GM12872 (cell line): ENCODE measurements at regions not wholly inside any gene's neighbourhood (a gene's known extent, or its start where the extent isn't known, plus 50 kb on each side); places are given as distances from the start of the nearest gene placed in this dataset.

Experiments
- TF ChIP-seq, protein P1 (sequence below): IDR thresholded peaks from 3 replicates; pipeline ENCODE4 v1.5.1; 2011; ENCODE audit warnings: low read depth, mild to moderate bottlenecking, low read length, moderate library complexity; ENCODE audit not compliant: insufficient read depth

DNA sequence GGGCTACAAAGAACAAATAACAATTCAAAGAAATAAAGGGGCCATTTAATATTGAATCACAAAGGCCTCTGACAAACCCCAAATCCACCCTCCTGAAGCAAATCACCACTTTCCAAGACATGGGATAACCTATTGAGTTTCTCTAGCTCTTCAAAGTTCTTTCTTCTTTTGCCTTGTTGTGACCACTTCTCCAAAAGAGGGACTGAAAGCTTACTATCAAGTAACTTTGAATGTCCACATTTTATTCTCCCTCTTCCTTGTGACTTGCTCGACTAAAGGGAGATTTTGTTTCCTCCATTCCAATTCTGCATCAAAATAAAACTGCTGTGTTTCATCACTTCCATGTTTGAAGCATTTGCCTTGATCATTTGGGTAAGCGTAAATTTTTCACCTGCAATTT lies 166.6 kb upstream of the SLC7A11 start:
- TF ChIP-seq, protein P1, sequence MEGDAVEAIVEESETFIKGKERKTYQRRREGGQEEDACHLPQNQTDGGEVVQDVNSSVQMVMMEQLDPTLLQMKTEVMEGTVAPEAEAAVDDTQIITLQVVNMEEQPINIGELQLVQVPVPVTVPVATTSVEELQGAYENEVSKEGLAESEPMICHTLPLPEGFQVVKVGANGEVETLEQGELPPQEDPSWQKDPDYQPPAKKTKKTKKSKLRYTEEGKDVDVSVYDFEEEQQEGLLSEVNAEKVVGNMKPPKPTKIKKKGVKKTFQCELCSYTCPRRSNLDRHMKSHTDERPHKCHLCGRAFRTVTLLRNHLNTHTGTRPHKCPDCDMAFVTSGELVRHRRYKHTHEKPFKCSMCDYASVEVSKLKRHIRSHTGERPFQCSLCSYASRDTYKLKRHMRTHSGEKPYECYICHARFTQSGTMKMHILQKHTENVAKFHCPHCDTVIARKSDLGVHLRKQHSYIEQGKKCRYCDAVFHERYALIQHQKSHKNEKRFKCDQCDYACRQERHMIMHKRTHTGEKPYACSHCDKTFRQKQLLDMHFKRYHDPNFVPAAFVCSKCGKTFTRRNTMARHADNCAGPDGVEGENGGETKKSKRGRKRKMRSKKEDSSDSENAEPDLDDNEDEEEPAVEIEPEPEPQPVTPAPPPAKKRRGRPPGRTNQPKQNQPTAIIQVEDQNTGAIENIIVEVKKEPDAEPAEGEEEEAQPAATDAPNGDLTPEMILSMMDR, result no peak

DNA sequence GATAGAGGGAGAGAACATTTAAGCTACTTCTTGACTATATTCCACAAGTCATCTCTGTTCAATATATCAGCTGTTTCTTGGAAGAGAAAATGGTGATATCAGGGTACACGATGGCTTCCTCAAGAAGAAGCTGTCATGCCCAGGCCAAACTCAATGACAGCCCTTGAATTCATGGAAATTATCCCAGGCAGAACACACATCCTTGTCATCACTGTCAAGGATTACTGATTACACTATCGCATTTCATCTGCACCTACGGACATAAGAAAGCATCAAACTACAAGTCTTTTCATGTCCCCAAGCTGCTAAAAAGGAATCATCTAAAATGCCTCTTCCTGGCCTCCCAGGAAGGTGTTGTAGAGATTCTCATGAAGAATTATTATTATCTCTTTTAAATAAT lies 165.2 kb upstream of the SLC7A11 start:
- TF ChIP-seq, protein P1, result no peak

DNA sequence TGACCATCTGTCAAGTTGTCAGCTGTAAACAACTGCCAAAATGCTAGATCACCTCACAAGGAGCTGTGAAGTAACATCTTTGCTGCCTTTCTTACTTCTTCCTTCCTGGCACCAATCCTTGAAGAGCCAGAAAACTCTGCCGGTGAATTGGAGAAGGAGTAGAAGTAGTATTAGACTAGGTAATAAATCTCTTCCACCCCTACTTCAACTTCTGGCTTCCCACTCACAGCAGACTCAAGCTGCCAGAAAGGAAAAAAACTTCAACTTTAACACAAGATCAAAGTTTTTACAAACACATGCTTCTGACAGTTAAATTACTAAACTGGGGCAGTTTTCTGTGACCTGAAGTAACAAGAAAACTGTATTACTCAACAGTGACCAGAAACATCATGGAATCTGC lies 164.7 kb upstream of the SLC7A11 start:
- TF ChIP-seq, protein P1, result no peak

DNA sequence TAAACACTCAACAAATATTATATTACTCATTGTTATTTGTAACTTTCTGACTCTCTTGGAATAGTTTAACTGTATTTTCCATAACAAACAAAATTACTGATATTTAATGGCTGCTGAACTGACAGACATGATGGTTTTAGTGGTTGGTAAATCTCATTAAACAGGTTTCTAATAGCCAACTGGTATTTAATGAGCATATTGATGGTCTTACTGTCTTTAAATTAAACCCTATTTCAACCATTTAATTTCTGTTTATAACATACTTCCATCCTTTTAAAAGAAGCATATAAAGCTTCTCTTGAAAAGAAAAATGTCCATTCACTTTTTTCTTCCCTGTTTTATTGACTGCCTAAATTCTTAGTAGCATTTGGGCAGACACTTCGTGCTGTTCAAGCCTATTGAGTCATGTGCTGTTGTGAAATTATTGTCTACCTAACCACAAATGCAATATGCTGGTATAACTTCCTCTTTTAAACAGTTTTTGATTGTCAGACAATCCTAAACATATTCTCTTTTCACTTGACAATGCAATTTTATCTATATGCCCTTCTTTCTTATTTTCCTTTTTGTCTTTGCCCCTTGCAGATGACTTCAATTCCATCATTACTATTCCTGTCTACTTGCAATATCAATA lies 163.9 kb upstream of the SLC7A11 start:
- TF ChIP-seq, protein P1, result no peak

DNA sequence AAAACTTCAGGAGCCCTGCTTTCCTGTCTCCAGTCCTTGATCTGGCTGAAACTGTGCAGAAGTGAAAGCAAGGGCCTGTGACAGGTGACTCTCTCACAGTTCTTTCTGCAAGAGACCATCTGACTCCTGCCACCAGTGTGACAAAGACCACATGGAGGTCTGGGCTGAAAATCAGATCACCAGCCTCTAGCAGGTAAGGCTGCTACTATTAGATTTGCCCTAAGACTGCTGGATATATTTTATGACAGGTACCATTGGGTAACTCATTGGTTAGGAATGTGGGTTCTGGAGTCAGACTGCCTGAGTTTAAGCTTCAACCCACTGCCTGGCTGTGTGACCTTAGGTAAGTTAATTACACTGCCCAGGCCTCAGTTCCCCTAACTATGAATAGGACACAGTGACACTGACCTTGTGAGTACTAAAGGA lies 163.3 kb upstream of the SLC7A11 start:
- TF ChIP-seq, protein P1, result no peak

DNA sequence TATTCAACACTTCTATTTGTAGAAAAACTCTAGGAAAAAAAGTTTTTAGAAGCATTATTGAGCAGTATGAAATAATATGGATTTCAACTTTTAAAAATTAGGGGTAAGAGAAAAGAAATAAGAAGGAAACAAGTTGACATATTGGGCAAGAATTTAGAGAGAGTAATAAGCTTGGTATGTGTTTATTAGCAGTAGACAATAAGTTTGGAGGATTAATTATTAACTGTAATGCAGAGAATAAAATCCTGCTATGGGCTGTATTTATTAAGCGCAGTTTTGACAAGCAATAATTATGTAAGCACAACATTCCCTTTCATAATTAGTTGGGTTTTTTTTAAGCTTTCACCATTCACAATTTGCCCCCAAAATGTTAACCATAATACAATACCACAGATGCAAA lies 162.7 kb upstream of the SLC7A11 start:
- TF ChIP-seq, protein P1, result no peak

DNA sequence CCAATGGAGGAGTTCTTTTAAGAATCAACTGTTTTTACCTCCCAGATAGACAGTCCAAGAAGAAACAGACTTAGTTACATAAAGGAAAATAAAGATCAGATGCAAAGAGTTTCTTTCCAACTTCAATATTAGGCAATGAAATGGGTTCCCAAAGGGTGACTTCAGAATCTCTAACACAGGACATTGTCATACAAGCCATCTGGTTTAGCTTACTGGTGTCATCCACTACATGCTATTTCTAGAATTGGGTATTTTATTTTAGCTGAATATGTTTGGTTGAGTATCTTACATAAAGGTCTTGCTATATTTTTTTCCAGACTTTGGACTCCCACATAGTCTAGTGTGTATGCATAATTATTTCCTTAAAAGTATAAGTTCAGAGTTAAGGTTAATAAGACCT lies 162.1 kb upstream of the SLC7A11 start:
- TF ChIP-seq, protein P1, result no peak

DNA sequence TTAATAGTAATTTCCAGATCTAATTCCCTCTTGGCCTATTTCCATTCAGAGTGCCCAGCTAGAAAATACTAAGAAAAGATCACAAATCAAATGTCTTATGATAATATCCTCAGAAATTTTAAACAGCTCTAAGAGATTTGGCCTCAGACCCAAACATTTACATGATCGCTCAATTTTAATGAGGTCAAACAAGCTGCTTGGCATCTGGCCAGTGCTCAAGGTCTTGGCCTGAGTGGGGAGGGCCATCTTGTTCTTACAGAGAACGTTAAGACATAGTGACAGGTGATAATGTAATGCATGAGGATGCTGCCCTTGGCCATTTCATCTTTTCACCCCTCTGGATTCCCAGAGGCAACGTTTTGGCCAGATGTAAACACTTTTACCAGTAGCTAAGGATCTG lies 159.2 kb upstream of the SLC7A11 start:
- TF ChIP-seq, protein P1, result no peak
